ENCODE measurements at regions not wholly inside any gene's neighbourhood (a gene's known extent, or its start where the extent isn't known, plus 50 kb on each side); places are given as distances from the start of the nearest gene placed in this dataset.

- peaks cover 32 to 64% of the 10 kb centered on the region in 2 donors for H3K27me3 Mint-ChIP-seq
- H3K4me3 Mint-ChIP-seq = no peak overlapping the region
- H3K36me3 Mint-ChIP-seq = peaks cover 17% of the 10 kb centered on the region
- no peaks in the 10 kb centered on the region for H3K4me1 Mint-ChIP-seq (ENCODE audit: low read depth in 2 of 2)
- H3K27ac Mint-ChIP-seq = no peak overlapping the region
- no peak for DNase-seq (ENCODE audit: low spot score)
- peaks cover 6% of the 10 kb centered on the region for H3K9me3 Mint-ChIP-seq
- no peak for ATAC-seq
Measured at GRCh38 chr1:38403667-38404066, 357.1 kb upstream of the POU3F1 start.

- Mint-ChIP-seq H3K27ac (no peak overlapping the region), H3K27me3 (peaks cover 37 to 64% of the 10 kb centered on the region in 2 donors)
Measured at GRCh38 chr1:38402230-38402815, 355.7 kb upstream of the POU3F1 start.

DNA sequence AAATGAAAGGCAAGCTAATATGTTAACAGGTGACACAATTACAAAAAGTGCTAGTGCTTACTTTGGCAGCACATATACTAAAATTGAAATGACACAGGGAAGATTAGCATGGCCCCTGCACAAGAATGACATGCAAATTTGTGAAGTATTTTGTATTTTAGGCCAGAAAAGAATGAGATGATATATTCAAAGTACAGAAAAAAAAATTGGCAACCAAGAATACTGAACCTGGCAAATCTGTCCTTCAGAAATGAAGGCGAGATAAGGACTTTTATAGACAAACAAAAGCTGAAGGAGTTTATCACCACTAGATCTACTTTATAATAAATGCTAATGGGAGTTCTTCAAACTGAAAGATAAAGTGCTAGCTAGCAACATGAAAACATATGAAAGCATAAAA, 350.0 kb upstream of the POU3F1 start:
- DNase-seq (ENCODE audit: low spot score) = no peak
- Mint-ChIP-seq H3K36me3 (peaks cover 11% of the 10 kb centered on the region), H3K4me1 (ENCODE audit: low read depth in 2 of 2) (no peaks in the 10 kb centered on the region), H3K4me3 (no peak overlapping the region), H3K9me3 (peaks cover 9% of the 10 kb centered on the region), H3K27me3 (peaks cover 39 to 72% of the 10 kb centered on the region in 2 donors), H3K27ac (no peak overlapping the region)
- ATAC-seq = no peak

More at GRCh38 chr1:38402230-38402815, 355.7 kb upstream of the POU3F1 start:
- Mint-ChIP-seq H3K9me3 (peaks cover 6% of the 10 kb centered on the region), H3K4me3 (no peak overlapping the region), H3K4me1 (ENCODE audit: low read depth in 2 of 2) (no peaks in the 10 kb centered on the region), H3K36me3 (peaks cover 17% of the 10 kb centered on the region)
- DNase-seq (ENCODE audit: low spot score) (no peak), ATAC-seq (no peak)

DNA sequence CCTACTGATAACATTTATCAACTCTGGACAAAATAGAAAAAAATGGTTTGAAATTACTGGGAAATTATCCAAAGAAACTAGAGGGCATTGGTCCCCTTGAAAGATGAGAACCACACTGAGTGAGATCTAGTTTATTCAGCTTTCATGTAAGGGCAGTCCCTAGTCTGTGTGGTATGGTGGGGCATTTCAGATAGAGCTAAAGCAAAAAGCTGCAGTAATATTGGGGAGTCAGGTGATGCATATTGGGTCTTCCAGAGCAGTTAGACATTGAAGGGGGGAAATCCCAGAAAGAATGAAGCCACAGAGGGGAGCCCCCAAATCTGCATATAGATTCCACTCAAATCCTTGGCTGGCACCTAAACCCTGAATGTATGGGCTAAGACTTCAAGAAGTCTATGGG, 347.7 kb upstream of the POU3F1 start:
- peaks cover 10% of the 10 kb centered on the region for H3K9me3 Mint-ChIP-seq
- ATAC-seq = no peak
- no peak for DNase-seq (ENCODE audit: low spot score)
- H3K4me3 Mint-ChIP-seq = no peak overlapping the region
- no peak overlapping the region for H3K27ac Mint-ChIP-seq
- no peaks in the 10 kb centered on the region for H3K4me1 Mint-ChIP-seq (ENCODE audit: low read depth in 2 of 2)
- peaks cover 35 to 69% of the 10 kb centered on the region in 2 donors for H3K27me3 Mint-ChIP-seq
- peaks cover 14% of the 10 kb centered on the region for H3K36me3 Mint-ChIP-seq

DNA sequence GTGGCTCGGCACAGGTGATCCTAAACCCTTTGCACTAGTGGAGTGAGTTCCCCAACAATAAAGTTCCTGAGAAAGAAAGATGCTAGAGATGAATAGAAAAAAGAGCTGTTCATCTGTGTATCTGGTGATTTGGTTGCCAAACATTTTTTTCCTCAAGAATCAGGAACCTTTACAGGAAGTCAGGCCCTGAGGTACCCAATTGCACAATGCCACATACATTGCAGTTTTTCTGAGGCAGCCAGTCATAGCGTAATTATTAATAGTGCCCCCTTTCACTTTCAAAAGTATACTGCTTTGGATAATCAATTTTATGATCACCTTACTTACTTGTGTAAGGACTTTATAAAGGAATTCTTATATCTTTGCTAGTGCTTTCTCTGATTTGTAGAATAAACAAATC, 346.3 kb upstream of the POU3F1 start:
- Mint-ChIP-seq H3K4me3 (no peak overlapping the region), H3K4me1 (ENCODE audit: low read depth in 2 of 2) (no peaks in the 10 kb centered on the region), H3K36me3 (peaks cover 14% of the 10 kb centered on the region), H3K27ac (no peak overlapping the region), H3K9me3 (peaks cover 10% of the 10 kb centered on the region), H3K27me3 (peaks cover 29 to 59% of the 10 kb centered on the region in 2 donors)
- ATAC-seq (no peak), DNase-seq (ENCODE audit: low spot score) (no peak)

DNA sequence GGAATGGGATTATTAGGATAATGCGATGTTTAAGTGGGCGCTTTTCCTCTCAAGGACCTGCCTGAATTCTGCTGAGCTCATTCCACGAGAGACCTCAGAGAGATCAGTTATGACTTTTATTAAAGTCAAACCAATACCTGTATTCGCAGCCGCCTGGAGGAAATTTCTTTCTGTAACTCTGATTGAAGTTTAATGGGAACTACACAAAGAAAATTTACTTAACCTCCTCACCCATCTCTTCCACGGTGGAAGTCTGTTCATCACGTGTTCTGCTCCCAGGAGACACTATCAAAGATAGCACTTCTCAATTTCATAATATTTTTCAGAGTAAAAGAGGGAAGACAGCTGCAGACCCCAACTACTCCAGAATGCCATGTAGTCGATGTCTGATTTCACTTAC, 334.7 kb upstream of the POU3F1 start:
- Mint-ChIP-seq H3K36me3 (no peaks in the 10 kb centered on the region), H3K27ac (no peak overlapping the region), H3K4me3 (no peak overlapping the region), H3K9me3 (no peaks in the 10 kb centered on the region), H3K4me1 (ENCODE audit: low read depth in 2 of 2) (no peaks in the 10 kb centered on the region), H3K27me3 (peaks cover 14 to 26% of the 10 kb centered on the region in 2 donors)
- DNase-seq (ENCODE audit: low spot score) (no peak), ATAC-seq (no peak)

GRCh38 chr1:38376577-38376976, 330.0 kb upstream of the POU3F1 start:
- H3K36me3 Mint-ChIP-seq = no peaks in the 10 kb centered on the region
- H3K27me3 Mint-ChIP-seq = peaks cover 11 to 21% of the 10 kb centered on the region in 2 donors
- no peaks in the 10 kb centered on the region for H3K9me3 Mint-ChIP-seq
- ATAC-seq = no peak
- H3K27ac Mint-ChIP-seq = no peak overlapping the region
- DNase-seq (ENCODE audit: low spot score) = no peak
- no peak overlapping the region for H3K4me3 Mint-ChIP-seq
- no peaks in the 10 kb centered on the region for H3K4me1 Mint-ChIP-seq (ENCODE audit: low read depth in 2 of 2)

DNA sequence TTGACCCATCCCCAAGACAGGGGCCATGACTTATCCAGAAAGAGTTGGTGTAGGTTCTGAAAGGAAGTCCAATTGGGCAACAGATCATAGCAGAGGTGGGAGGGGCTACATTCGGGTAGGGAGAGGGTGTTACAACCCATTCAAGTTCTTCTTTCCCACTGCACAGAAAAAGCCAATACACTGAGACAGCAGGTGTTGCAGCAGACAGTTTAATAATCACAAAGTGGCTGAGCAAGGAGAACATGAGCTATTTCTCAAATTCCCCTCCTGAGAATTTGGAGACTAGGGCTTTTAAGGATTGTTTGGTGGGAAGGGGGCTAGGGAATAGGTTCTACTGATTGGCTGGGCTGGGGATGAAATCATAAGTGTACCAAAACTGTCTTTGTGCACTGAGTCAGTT, 328.4 kb upstream of the POU3F1 start:
- Mint-ChIP-seq H3K4me3 (no peak overlapping the region), H3K27ac (no peak overlapping the region), H3K27me3 (peaks cover 11 to 21% of the 10 kb centered on the region in 2 donors), H3K4me1 (ENCODE audit: low read depth in 2 of 2) (no peaks in the 10 kb centered on the region), H3K36me3 (no peaks in the 10 kb centered on the region), H3K9me3 (no peaks in the 10 kb centered on the region)
- ATAC-seq (no peak), DNase-seq (ENCODE audit: low spot score) (no peak)

DNA sequence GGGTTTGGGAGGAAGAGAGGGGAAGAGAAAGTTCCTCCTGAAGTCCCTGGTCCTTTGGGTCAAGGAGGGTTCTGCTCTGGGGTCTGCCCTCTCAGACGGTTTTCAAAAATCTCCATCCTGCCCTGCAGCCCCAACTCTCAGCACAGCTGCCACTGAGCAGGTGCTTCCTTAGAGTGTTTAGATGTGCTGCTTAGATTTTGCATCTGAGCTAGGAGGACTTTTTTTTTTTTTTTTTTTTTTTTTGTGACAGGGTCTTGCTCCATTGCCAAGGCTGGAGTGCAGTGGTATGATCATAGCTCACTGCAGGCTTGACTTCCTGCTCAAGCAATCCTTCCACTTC, 324.9 kb upstream of the POU3F1 start:
- no peaks in the 10 kb centered on the region for H3K36me3 Mint-ChIP-seq
- DNase-seq (ENCODE audit: low spot score) = no peak
- H3K27me3 Mint-ChIP-seq = peaks cover 13 to 35% of the 10 kb centered on the region in 2 donors
- H3K9me3 Mint-ChIP-seq = no peaks in the 10 kb centered on the region
- H3K27ac Mint-ChIP-seq = no peak overlapping the region
- ATAC-seq = no peak
- no peak overlapping the region for H3K4me3 Mint-ChIP-seq
- H3K4me1 Mint-ChIP-seq (ENCODE audit: low read depth in 2 of 2) = no peaks in the 10 kb centered on the region

DNA sequence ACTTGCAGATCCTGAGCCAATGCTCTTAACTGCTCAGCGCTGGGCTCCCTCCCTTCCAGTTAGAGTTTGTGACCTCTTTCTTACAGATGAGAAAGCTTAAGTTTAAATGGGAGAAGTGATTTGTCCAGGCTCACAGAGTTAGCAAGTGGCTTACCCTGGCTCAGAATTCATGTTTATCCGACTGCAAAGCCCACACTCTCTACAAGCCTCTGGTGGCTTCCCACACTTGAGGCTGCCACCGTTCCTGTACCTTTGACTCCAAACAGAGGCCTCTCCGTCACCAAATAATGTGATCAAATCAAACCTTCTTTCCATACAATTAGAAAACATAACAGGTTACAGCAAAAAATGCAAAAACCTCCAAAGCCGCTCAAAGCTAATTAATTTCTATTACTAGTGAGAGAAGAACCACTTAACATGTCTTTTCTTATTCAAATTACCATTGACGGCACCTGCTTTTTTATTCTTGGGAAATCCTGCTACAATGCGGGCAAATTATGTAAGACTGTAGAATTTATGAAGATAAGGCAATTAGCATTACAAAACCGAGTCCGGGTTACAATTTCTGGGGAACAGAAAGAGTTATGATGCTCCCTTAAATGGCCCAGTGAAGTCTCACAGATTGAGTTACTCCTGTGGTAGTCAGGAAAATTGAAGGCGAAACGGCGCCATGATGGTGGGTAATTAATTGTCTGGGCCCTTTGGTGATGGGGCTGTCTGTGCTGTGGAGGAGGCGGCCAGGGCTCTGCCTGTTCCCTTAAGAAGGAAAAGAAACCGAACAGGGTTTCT, 324.3 kb upstream of the POU3F1 start:
- H3K9me3 Mint-ChIP-seq = no peaks in the 10 kb centered on the region
- H3K4me3 Mint-ChIP-seq = no peak overlapping the region
- DNase-seq (ENCODE audit: low spot score) (no peak), ATAC-seq (no peak)
- H3K27me3 Mint-ChIP-seq = peaks cover 15 to 36% of the 10 kb centered on the region in 2 donors
- H3K36me3 Mint-ChIP-seq = no peaks in the 10 kb centered on the region
- H3K27ac Mint-ChIP-seq = no peak overlapping the region
- no peaks in the 10 kb centered on the region for H3K4me1 Mint-ChIP-seq (ENCODE audit: low read depth in 2 of 2)

DNA sequence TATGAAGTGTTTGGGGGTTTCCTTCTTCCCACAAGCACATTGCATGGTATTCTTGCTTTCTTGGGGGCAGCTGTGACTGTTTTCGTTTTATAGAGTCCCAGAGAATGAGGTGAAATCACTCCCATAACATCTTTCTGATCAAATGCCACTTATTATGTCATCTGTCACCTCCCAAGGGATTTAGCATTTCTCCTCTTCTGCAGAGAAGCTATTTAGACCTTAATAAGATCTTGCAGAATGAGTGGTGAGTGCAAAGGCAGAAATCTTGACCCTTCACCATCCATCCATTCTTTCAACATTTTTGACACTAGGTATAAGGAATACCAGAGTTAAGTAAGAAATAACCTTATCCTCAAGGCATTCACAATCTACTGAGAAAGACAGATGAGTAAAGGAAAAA, 318.6 kb upstream of the POU3F1 start:
- no peak overlapping the region for H3K4me3 Mint-ChIP-seq
- H3K4me1 Mint-ChIP-seq (ENCODE audit: low read depth in 2 of 2) = no peaks in the 10 kb centered on the region
- peaks cover 26 to 51% of the 10 kb centered on the region in 2 donors for H3K27me3 Mint-ChIP-seq
- H3K27ac Mint-ChIP-seq = no peak overlapping the region
- DNase-seq (ENCODE audit: low spot score) (no peak), ATAC-seq (no peak)
- H3K36me3 Mint-ChIP-seq = no peaks in the 10 kb centered on the region
- no peaks in the 10 kb centered on the region for H3K9me3 Mint-ChIP-seq

DNA sequence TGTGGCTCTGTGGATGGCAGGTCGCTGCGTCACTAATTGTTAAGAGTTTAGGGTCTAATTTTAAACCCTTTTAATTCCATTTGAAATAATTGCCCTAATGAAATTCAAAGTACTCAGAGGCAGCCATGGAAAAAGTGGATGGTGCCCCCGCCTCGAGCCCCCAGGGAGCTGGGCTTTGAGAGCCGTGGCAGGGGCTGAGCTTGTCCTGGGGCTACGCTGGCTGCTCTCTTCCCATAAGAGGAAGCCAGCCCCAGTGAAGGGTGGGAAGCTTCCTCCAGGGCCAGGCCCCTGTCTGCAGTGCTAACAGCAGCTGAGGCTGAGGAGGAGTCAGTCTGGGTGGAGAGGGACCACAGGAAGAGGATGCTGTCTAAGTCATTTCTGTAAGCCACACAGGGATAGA, 315.0 kb upstream of the POU3F1 start:
- Mint-ChIP-seq H3K27ac (no peak overlapping the region), H3K36me3 (no peaks in the 10 kb centered on the region), H3K4me3 (no peak overlapping the region), H3K9me3 (no peaks in the 10 kb centered on the region), H3K27me3 (peaks cover 21 to 33% of the 10 kb centered on the region in 2 donors), H3K4me1 (ENCODE audit: low read depth in 2 of 2) (no peaks in the 10 kb centered on the region)
- no peak for ATAC-seq
- no peak for DNase-seq (ENCODE audit: low spot score)

- no peak overlapping the region for H3K27ac Mint-ChIP-seq
- ATAC-seq (no peak), DNase-seq (ENCODE audit: low spot score) (no peak)
- H3K4me3 Mint-ChIP-seq = no peak overlapping the region
- no peaks in the 10 kb centered on the region for H3K9me3 Mint-ChIP-seq
- H3K27me3 Mint-ChIP-seq = peaks cover 20 to 35% of the 10 kb centered on the region in 2 donors
- no peaks in the 10 kb centered on the region for H3K36me3 Mint-ChIP-seq
- no peaks in the 10 kb centered on the region for H3K4me1 Mint-ChIP-seq (ENCODE audit: low read depth in 2 of 2)
Measured at GRCh38 chr1:38360807-38361206, 314.2 kb upstream of the POU3F1 start.

GRCh38 chr1:38353956-38354355, 307.4 kb upstream of the POU3F1 start:
- Mint-ChIP-seq H3K27me3 (peaks cover 25 to 29% of the 10 kb centered on the region in 2 donors), H3K9me3 (peaks cover 1% of the 10 kb centered on the region), H3K4me3 (no peak overlapping the region), H3K4me1 (ENCODE audit: low read depth in 2 of 2) (no peaks in the 10 kb centered on the region), H3K27ac (no peak overlapping the region), H3K36me3 (no peaks in the 10 kb centered on the region)
- ATAC-seq (no peak), DNase-seq (ENCODE audit: low spot score) (no peak)
